Esophagus muscularis mucosa (tissue), 4 donors: ENCODE measurements at regions not wholly inside any gene's neighbourhood (a gene's known extent, or its start where the extent isn't known, plus 50 kb on each side); places are given as distances from the start of the nearest gene placed in this dataset.

Experiments used
- EP300 ChIP-seq: sonication (generic); formaldehyde crosslinking; IDR thresholded peaks from one replicate; pipeline ENCODE4 v1.6.1; 2017; ENCODE audit warnings: antibody characterized with exemption
- POLR2A ChIP-seq: fragments of 450-650 bp; IDR thresholded peaks from one replicate; pipeline ENCODE4 v1.6.1; 2017; ENCODE audit warnings: antibody characterized with exemption, moderate library complexity, mild to moderate bottlenecking, low read depth
- TF ChIP-seq, protein P1 (sequence below), 3 experiments: fragments of 200-600 bp in 2 of 3; fragments of 450-650 bp in 1 of 3; sonication (generic) in 2 of 3; IDR thresholded peaks; one replicate each; pipeline ENCODE4 v1.5.1; 2017 to 2019; ENCODE audit warnings: antibody characterized with exemption in 3 of 3, mild to moderate bottlenecking in 2 of 3, moderate library complexity in 1 of 3

DNA sequence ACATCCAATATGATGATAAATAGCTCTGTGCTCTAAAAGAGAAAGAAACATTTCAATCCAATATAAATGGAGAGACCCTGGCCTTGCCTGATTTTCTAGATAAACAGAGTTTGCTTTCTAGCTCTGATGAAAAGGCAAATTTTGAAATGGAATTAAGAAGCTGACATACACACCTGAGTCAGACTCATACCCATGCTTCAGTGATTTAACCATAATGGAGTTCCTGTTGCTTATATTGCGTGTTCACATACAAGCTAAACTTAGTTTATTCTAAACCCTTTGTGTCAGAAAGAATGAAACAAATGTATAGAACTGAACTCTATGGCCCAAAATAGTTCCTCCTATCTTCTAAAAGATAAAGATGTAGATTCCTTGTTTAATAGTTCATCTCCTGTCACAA is 760.8 kb upstream of the ARPP21 start:
- TF ChIP-seq, protein P1, sequence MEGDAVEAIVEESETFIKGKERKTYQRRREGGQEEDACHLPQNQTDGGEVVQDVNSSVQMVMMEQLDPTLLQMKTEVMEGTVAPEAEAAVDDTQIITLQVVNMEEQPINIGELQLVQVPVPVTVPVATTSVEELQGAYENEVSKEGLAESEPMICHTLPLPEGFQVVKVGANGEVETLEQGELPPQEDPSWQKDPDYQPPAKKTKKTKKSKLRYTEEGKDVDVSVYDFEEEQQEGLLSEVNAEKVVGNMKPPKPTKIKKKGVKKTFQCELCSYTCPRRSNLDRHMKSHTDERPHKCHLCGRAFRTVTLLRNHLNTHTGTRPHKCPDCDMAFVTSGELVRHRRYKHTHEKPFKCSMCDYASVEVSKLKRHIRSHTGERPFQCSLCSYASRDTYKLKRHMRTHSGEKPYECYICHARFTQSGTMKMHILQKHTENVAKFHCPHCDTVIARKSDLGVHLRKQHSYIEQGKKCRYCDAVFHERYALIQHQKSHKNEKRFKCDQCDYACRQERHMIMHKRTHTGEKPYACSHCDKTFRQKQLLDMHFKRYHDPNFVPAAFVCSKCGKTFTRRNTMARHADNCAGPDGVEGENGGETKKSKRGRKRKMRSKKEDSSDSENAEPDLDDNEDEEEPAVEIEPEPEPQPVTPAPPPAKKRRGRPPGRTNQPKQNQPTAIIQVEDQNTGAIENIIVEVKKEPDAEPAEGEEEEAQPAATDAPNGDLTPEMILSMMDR (IDR thresholded peaks at IDR 0.05), result no peak
- no peak for TF ChIP-seq EP300
- no peak for TF ChIP-seq POLR2A
